Activated T-cell treated with anti-CD3 and anti-CD28 coated beads, Interleukin-2, amount 50 U/mL, for 1 hour (primary cell): ENCODE measurements at regions not wholly inside any gene's neighbourhood (a gene's known extent, or its start where the extent isn't known, plus 50 kb on each side); places are given as distances from the start of the nearest gene placed in this dataset.

Experiments
- DNase-seq: peaks from one replicate; pipeline ENCODE4 v3.0.0-alpha.2; 2020

DNA sequence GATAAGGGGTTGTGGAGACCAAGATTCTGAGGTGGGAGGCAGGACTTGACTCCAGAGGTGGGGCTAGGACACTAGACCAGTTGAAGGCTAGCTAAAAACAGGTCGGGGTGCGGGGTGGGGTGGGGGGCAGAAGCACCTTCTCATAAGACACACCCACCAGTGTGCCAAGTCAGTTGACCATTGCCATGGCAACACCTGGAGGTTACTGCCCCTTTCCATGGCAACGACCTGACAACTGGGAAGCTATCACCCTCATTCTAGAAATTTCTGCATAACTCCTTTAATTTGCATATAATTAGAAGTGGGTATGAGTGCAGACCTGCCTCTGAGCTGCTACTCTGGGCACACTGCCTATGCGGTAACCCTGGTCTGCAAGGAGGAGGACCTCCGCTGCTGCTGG is 53.9 kb upstream of the ALOX12 start:
- no peak for DNase-seq

DNA sequence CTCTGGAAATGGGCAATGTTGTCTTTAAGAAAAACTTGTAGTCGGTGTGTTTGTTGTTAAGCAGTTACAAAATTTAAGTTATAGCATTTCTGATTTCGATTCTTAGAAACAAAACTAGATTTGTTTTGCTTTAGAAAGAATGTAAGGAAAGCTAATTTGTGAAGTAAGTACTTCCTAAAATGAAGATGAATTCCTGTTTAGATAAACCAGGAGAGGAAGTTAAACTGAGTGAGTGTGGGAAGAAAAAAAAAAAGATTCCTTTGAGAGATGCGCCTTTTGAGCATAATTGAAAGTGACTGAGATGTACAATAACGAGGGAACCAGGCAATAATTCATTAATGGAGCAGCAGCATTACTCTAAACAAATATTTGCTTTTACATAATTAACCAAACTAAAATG is 52.4 kb upstream of the ALOX12 start:
- DNase-seq, result no peak
